ENCODE measurements at regions not wholly inside any gene's neighbourhood (a gene's known extent, or its start where the extent isn't known, plus 50 kb on each side); places are given as distances from the start of the nearest gene placed in this dataset.
"Not testable (repeated sequence)": the region's sequence is repeated elsewhere in the genome, so short reads cannot be mapped to it uniquely, and the experiment has no call there.

- no peak for DNase-seq
Observed at GRCh38 chr13:66237411-66238062, 992.6 kb downstream of the PCDH9 start.

GRCh38 chr13:66234159-66234558, 996.0 kb downstream of the PCDH9 start:
- DNase-seq: no peak

- DNase-seq: not testable (repeated sequence)
Observed at GRCh38 chr13:66231958-66232357, 998.2 kb downstream of the PCDH9 start.

- no peak for DNase-seq
Observed at GRCh38 chr13:66225072-66225471, 1005.1 kb downstream of the PCDH9 start.

- DNase-seq: no peak
Observed at GRCh38 chr13:66224663-66225062, 1005.5 kb downstream of the PCDH9 start.

GRCh38 chr13:66222926-66223325, 1007.2 kb downstream of the PCDH9 start:
- no peak for DNase-seq

GRCh38 chr13:66222127-66222526, 1008.0 kb downstream of the PCDH9 start:
- DNase-seq: no peak

GRCh38 chr13:66219506-66219905, 1010.6 kb downstream of the PCDH9 start:
- no peak for DNase-seq

GRCh38 chr13:66218583-66218982, 1011.6 kb downstream of the PCDH9 start:
- no peak for DNase-seq

GRCh38 chr13:66216728-66217127, 1013.4 kb downstream of the PCDH9 start:
- no peak for DNase-seq

- no peak for DNase-seq
Observed at GRCh38 chr13:66214467-66214866, 1015.7 kb downstream of the PCDH9 start.

- no peak for DNase-seq
Observed at GRCh38 chr13:66212511-66212910, 1017.6 kb downstream of the PCDH9 start.

GRCh38 chr13:66210677-66211076, 1019.5 kb downstream of the PCDH9 start:
- DNase-seq: no peak

GRCh38 chr13:66208589-66208988, 1021.5 kb downstream of the PCDH9 start:
- no peak for DNase-seq

GRCh38 chr13:66207610-66208009, 1022.5 kb downstream of the PCDH9 start:
- DNase-seq: no peak

- DNase-seq: no peak
Observed at GRCh38 chr13:66205807-66206206, 1024.3 kb downstream of the PCDH9 start.

- no peak for DNase-seq
Observed at GRCh38 chr13:66200555-66200954, 1029.6 kb downstream of the PCDH9 start.

GRCh38 chr13:66195238-66195637, 1034.9 kb downstream of the PCDH9 start:
- DNase-seq: no peak

GRCh38 chr13:66189986-66190385, 1040.2 kb downstream of the PCDH9 start:
- DNase-seq: no peak

GRCh38 chr13:66180836-66181235, 1049.3 kb downstream of the PCDH9 start:
- no peak for DNase-seq

GRCh38 chr13:66171920-66172319, 1058.2 kb downstream of the PCDH9 start:
- DNase-seq: no peak

- no peak for DNase-seq
Observed at GRCh38 chr13:66162470-66162869, 1067.7 kb downstream of the PCDH9 start.

GRCh38 chr13:66159511-66159910, 1070.6 kb downstream of the PCDH9 start:
- peak; percentile 15 for DNase-seq

GRCh38 chr13:66154976-66155375, 1075.2 kb downstream of the PCDH9 start:
- DNase-seq: no peak

- DNase-seq: no peak
Observed at GRCh38 chr13:66154354-66154753, 1075.8 kb downstream of the PCDH9 start.

Data from right kidney (tissue), 1 donor.